Spleen (tissue), 11 donors: ENCODE measurements at regions not wholly inside any gene's neighbourhood (a gene's known extent, or its start where the extent isn't known, plus 50 kb on each side); places are given as distances from the start of the nearest gene placed in this dataset.

ENCODE experiments used
- DNase-seq: peaks from one replicate; pipeline ENCODE4 v3.0.0-alpha.2; 2020
- H3K27ac ChIP-seq, 8 donors: fragments of 200-600 bp; sonication (generic) in 7 of 8; 1 replicate in 4 of 8; 2 replicates in 4 of 8; pipeline versions ENCODE4 v1.5.0 to v1.8.0; 2016 to 2021; ENCODE audit warnings: inconsistent platforms in 4 of 8, mild to moderate bottlenecking in 4 of 8, moderate library complexity in 1 of 8
- H3K27me3 ChIP-seq, 7 donors: fragments of 200-600 bp; sonication (generic) in 6 of 7; replicated peaks in 1 of 7; 1 replicate in 4 of 7; 2 replicates in 3 of 7; pipeline versions ENCODE4 v1.5.0 to v1.8.0; 2016 to 2021; ENCODE audit warnings: inconsistent platforms in 3 of 7, mild to moderate bottlenecking in 1 of 7
- H3K36me3 ChIP-seq, 6 donors: fragments of 200-600 bp; sonication (generic) in 5 of 6; 1 replicate in 4 of 6; 2 replicates in 2 of 6; pipeline versions ENCODE4 v1.5.0 to v1.8.0; 2016 to 2021; ENCODE audit warnings: inconsistent platforms in 2 of 6
- H3K4me1 ChIP-seq, 6 donors: fragments of 200-600 bp; sonication (generic) in 5 of 6; 1 replicate in 3 of 6; 2 replicates in 3 of 6; pipeline versions ENCODE4 v1.5.0 to v1.8.0; 2016 to 2021; ENCODE audit warnings: inconsistent platforms in 3 of 6
- H3K4me3 ChIP-seq, 8 donors: fragments of 200-600 bp; sonication (generic) in 7 of 8; 1 replicate in 4 of 8; 2 replicates in 4 of 8; pipeline versions ENCODE4 v1.5.0 to v1.8.0; 2016 to 2021; ENCODE audit warnings: inconsistent platforms in 4 of 8, mild to moderate bottlenecking in 4 of 8, moderate library complexity in 2 of 8
- H3K9me3 ChIP-seq, 8 donors: fragments of 200-600 bp; sonication (generic) in 7 of 8; 1 replicate in 4 of 8; 2 replicates in 4 of 8; pipeline versions ENCODE4 v1.5.0 to v1.8.0; 2016 to 2021; ENCODE audit warnings: inconsistent platforms in 4 of 8
- CTCF ChIP-seq, 11 experiments: fragments of 200-600 bp in 7 of 11; fragments of 450-650 bp in 4 of 11; sonication (generic) in 4 of 11; IDR thresholded peaks in 8 of 11; conservative IDR thresholded peaks in 3 of 11; 1 replicate in 7 of 11; 2 replicates in 4 of 11; pipeline versions ENCODE4 v1.4.0 to v1.8.0; 2016 to 2021; ENCODE audit warnings: antibody characterized with exemption in 11 of 11, inconsistent platforms in 4 of 11, mild to moderate bottlenecking in 1 of 11
- POLR2A ChIP-seq, 3 donors: fragments of 450-650 bp; IDR thresholded peaks; one replicate each; pipeline ENCODE4 v1.5.1; 2017; ENCODE audit warnings: antibody characterized with exemption in 3 of 3, mild to moderate bottlenecking in 1 of 3
- POLR2AphosphoS5 ChIP-seq, 3 donors: sonication (generic); formaldehyde crosslinking; IDR thresholded peaks; one replicate each; pipeline ENCODE4 v1.5.1; 2017; ENCODE audit warnings: antibody characterized with exemption in 3 of 3
- WGBS, 5 donors: extraction: QIAGEN DNeasy Blood & Tissue Kit in 3 of 5; methylation state at CpG; one replicate each; pipeline versions ENCODE4 v1.1.5 to v1.1.7; 2013 to 2018; 5-methylcytosine and 5-hydroxymethylcytosine counted together
- intact Hi-C: fragments of 100-400 bp; cut with DNase I; formaldehyde crosslinking; loops from one replicate; pipeline ENCODE4 v1.15.0; 2023; ENCODE audit warnings: low total_unique reads
- donor health status: healthy with polysubstance abuse.
- donor health status: DM: no; HTN: no; CAD: no; lungs with moderate emphysema.
- donor health status: DM: no; HTN: no; CAD: no.
- donor health status: Bipolar disorder and iron deficiency.
- donor health status: healthy.
- donor health status: DM: no; HTN: no; CAD: no.
- donor health status: DM: yes; HTN: yes; CAD: no.

GRCh38 chr16:86707581-86707980, 129.2 kb downstream of the FOXL1 start:
- no peaks in the 10 kb centered on the region for H3K4me1 ChIP-seq
- WGBS, 5 donors, result 78 to 90% (median 89%) methylated on average over 20 of the region's 20 CpGs
- no peak for DNase-seq
- H3K9me3 ChIP-seq, result peaks cover 0 to 7% (median 0%) of the 10 kb centered on the region in 8 donors
- H3K4me3 ChIP-seq, result no peak overlapping the region
- H3K27ac ChIP-seq, result no peak overlapping the region
- intact Hi-C loops, result no loop called here
- no peak for TF ChIP-seq POLR2AphosphoS5 (IDR thresholded peaks at IDR 0.05)
- TF ChIP-seq CTCF (IDR thresholded peaks at IDR 0.05 in 8 of 11, conservative IDR thresholded peaks at IDR 0.05 in 3 of 11), result no peak
- no peak for TF ChIP-seq POLR2A (IDR thresholded peaks at IDR 0.05)
- no peaks in the 10 kb centered on the region for H3K36me3 ChIP-seq
- H3K27me3 ChIP-seq, result peaks cover 0 to 27% (median 0%) of the 10 kb centered on the region in 7 donors

- H3K4me1 ChIP-seq, result no peaks in the 10 kb centered on the region
- 77 to 92% (median 81%) methylated on average over 6 to 11 of the region's 11 CpGs for WGBS, 5 donors
- no peak for DNase-seq
- H3K4me3 ChIP-seq, result no peak overlapping the region
- no peak overlapping the region for H3K27ac ChIP-seq
- peaks cover 0 to 7% (median 0%) of the 10 kb centered on the region in 8 donors for H3K9me3 ChIP-seq
- no peaks in the 10 kb centered on the region for H3K36me3 ChIP-seq
- intact Hi-C loops, result no loop called here
- TF ChIP-seq POLR2AphosphoS5 (IDR thresholded peaks at IDR 0.05) (no peak), POLR2A (IDR thresholded peaks at IDR 0.05) (no peak), CTCF (IDR thresholded peaks at IDR 0.05 in 8 of 11, conservative IDR thresholded peaks at IDR 0.05 in 3 of 11) (no peak)
- peaks cover 0 to 27% (median 0%) of the 10 kb centered on the region in 7 donors for H3K27me3 ChIP-seq
These were observed 130.1 kb downstream of the FOXL1 start for GRCh38 chr16:86708431-86708830.

DNA sequence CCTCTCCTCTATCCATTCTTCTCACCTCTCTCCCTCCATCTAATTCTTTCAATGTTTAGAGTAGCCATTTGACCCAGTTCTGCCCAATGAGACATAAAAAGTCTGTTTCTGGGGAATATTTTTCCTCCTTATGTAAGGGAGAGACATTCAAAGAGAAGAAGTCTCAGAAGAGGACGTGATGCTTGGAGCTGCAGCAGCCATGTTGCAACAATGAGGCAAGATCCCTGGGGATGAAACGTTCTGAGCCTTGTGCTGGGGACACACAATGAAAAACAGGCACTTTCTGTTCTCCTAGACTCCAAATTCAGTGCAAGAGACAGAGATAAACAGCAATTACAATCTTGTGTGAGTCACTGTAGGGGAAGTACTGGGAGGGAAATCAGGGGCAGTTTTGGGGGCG, 130.8 kb downstream of the FOXL1 start:
- intact Hi-C loops, result no loop called here
- Histone ChIP-seq H3K27ac (no peak overlapping the region), H3K27me3 (peaks cover 0 to 26% (median 0%) of the 10 kb centered on the region in 7 donors), H3K4me1 (no peaks in the 10 kb centered on the region), H3K9me3 (peaks cover 0 to 7% (median 0%) of the 10 kb centered on the region in 8 donors), H3K4me3 (no peak overlapping the region), H3K36me3 (no peaks in the 10 kb centered on the region)
- 80 to 89% (median 82%) methylated on average over 3 of the region's 3 CpGs for WGBS, 5 donors
- DNase-seq, result no peak
- TF ChIP-seq POLR2AphosphoS5 (IDR thresholded peaks at IDR 0.05) (no peak), POLR2A (IDR thresholded peaks at IDR 0.05) (no peak), CTCF (IDR thresholded peaks at IDR 0.05 in 8 of 11, conservative IDR thresholded peaks at IDR 0.05 in 3 of 11) (no peak)

DNA sequence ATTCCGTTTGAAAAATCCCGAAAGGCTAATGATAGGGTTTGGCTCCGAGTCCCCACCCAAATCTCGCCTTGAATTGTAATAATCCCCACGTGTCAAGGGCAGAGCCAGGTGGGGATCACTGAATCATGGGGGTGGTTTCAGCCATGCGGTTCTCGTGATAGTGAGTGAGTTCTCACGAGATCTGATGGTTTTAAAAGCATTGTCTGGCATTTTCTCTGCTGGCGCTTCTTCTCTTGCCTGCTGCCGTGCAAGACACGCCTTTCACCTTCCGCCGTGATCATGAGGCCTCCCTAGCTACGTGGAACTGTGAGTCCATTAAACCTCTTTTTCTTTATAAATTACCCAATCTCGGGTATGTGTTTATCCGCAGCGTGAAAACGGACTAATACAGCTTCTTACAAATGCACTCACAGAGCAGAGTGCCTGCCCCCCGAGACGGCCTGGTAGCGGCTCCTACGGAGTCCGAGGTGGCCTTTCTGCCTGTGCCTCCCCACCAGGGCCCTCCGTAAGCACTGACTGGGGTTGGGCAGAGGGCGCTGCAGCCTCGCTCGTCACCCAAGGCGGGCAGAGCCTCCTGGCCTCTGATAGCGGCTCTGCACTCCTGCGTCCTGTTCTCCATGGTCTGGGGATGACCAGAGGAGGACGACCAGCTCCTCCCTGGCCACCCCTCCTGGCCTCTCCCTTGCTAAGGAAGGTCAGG, 131.7 kb downstream of the FOXL1 start:
- Histone ChIP-seq H3K27me3 (peaks cover 0 to 24% (median 0%) of the 10 kb centered on the region in 7 donors), H3K4me1 (no peaks in the 10 kb centered on the region), H3K36me3 (no peaks in the 10 kb centered on the region), H3K9me3 (peaks cover 0 to 7% (median 0%) of the 10 kb centered on the region in 8 donors), H3K27ac (no peak overlapping the region), H3K4me3 (no peak overlapping the region)
- 81 to 90% (median 88%) methylated on average over 24 to 31 of the region's 31 CpGs for WGBS, 5 donors
- TF ChIP-seq POLR2A (IDR thresholded peaks at IDR 0.05) (no peak), POLR2AphosphoS5 (IDR thresholded peaks at IDR 0.05) (no peak), CTCF (IDR thresholded peaks at IDR 0.05 in 8 of 11, conservative IDR thresholded peaks at IDR 0.05 in 3 of 11) (no peak)
- intact Hi-C loops, result no loop called here
- no peak for DNase-seq
